ENCODE measurements at regions not wholly inside any gene's neighbourhood (a gene's known extent, or its start where the extent isn't known, plus 50 kb on each side); places are given as distances from the start of the nearest gene placed in this dataset.

DNA sequence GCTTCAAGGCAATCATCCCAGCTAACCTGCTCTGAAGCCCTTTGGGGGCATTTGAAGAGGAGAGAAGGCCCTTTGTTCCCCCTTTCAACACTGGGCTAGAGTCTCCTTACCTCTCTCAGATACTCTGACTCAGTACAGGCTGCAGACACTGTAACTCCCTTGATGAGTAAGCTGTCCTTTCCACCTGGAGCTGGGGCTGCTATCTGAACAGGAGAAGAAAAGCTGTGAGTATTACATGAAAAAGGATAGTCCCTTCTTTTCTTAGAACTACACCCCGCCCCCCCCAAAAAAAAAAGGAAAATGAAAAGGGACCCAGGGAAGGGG, 186.6 kb upstream of the PLEKHG7 start:
- TF ChIP-seq ZFP3 (CRISPR knock-in tag; IDR thresholded peaks at IDR 0.05) (no peak), ARNTL (CRISPR knock-in tag; IDR thresholded peaks at IDR 0.05; ENCODE audit: borderline replicate concordance, low read depth) (no peak), ZFP30 (CRISPR knock-in tag; IDR thresholded peaks at IDR 0.05) (no peak), ZNF8 (CRISPR knock-in tag; IDR thresholded peaks at IDR 0.05) (no peak), PPARA (CRISPR knock-in tag; IDR thresholded peaks at IDR 0.05; ENCODE audit: borderline replicate concordance) (no peak)
- TF ChIP-seq, protein P1, sequence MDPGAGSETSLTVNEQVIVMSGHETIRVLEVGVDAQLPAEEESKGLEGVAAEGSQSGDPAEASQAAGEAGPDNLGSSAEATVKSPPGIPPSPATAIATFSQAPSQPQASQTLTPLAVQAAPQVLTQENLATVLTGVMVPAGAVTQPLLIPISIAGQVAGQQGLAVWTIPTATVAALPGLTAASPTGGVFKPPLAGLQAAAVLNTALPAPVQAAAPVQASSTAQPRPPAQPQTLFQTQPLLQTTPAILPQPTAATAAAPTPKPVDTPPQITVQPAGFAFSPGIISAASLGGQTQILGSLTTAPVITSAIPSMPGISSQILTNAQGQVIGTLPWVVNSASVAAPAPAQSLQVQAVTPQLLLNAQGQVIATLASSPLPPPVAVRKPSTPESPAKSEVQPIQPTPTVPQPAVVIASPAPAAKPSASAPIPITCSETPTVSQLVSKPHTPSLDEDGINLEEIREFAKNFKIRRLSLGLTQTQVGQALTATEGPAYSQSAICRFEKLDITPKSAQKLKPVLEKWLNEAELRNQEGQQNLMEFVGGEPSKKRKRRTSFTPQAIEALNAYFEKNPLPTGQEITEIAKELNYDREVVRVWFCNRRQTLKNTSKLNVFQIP (CRISPR knock-in tag; IDR thresholded peaks at IDR 0.05; ENCODE audit: borderline replicate concordance, low read depth) = no peak
- TF ChIP-seq, protein P2, sequence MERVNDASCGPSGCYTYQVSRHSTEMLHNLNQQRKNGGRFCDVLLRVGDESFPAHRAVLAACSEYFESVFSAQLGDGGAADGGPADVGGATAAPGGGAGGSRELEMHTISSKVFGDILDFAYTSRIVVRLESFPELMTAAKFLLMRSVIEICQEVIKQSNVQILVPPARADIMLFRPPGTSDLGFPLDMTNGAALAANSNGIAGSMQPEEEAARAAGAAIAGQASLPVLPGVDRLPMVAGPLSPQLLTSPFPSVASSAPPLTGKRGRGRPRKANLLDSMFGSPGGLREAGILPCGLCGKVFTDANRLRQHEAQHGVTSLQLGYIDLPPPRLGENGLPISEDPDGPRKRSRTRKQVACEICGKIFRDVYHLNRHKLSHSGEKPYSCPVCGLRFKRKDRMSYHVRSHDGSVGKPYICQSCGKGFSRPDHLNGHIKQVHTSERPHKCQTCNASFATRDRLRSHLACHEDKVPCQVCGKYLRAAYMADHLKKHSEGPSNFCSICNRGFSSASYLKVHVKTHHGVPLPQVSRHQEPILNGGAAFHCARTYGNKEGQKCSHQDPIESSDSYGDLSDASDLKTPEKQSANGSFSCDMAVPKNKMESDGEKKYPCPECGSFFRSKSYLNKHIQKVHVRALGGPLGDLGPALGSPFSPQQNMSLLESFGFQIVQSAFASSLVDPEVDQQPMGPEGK (CRISPR knock-in tag; IDR thresholded peaks at IDR 0.05; ENCODE audit: borderline replicate concordance) = no peak

Data from SK-N-SH treated with all-trans-retinoic acid at 6 μM for 48 hours (cell line).